HepG2 (cell line): ENCODE measurements at regions not wholly inside any gene's neighbourhood (a gene's known extent, or its start where the extent isn't known, plus 50 kb on each side); places are given as distances from the start of the nearest gene placed in this dataset.

Experiments used
- ATAC-seq: fragments of 200-7000 bp; cut with Tn5 transposase; 3 replicates; pipeline ENCODE4 v1.9.1; 2020; ENCODE audit warnings: mild to moderate bottlenecking, moderate library complexity
- BruUV-seq: library from RNA; stranded (reverse); fragments of 400-500 nt; replicated peaks from 2 replicates; lab custom pipeline; 2021; lab: Mats Ljungman, UMichigan
- CTCF ChIA-PET: fragments of 300-600 bp; formaldehyde crosslinking; extraction: SDS; loops from one replicate; lab custom pipeline; 2021; ENCODE audit warnings: low total read pairs, inconsistent platforms, low intra/inter-chr PET ratio; lab: Yijun Ruan, JAX
- POLR2A ChIA-PET: fragments of 350-600 bp; sonication (Branson Sonifier 250); formaldehyde crosslinking; loops from one replicate; lab custom pipeline; 2020; ENCODE audit warnings: antibody characterized with exemption, inconsistent platforms; lab: Yijun Ruan, JAX
- DNase-seq: peaks from one replicate; pipeline ENCODE4 v3.0.0-alpha.2; 2015; ENCODE audit warnings: low spot score
- FAIRE-seq: peaks from 3 replicates; lab custom pipeline; 2011; peaks lifted over from hg19 to GRCh38; lab: Jason Lieb, UNC
- H2AFZ ChIP-seq: one replicate; pipeline ENCODE4 v1.6.1; 2011; ENCODE audit warnings: low read length, inconsistent platforms
- H3K27ac ChIP-seq: fragments of 300-600 bp; 3 replicates; pipeline ENCODE4 v1.8.0; 2011; ENCODE audit warnings: mixed run types, mild to moderate bottlenecking, mixed read lengths, low read length, inconsistent platforms; ENCODE audit not compliant: insufficient read depth; ENCODE audit errors: extremely low read length
- H3K27me3 ChIP-seq, 2 experiments: fragments of 200-600 bp in 1 of 2; 2 replicates in 1 of 2; 3 replicates in 1 of 2; pipeline versions ENCODE4 v1.6.0 to v1.8.0; 2011; ENCODE audit warnings: low read length in 2 of 2, mild to moderate bottlenecking in 2 of 2, moderate library complexity in 2 of 2, inconsistent platforms in 1 of 2; ENCODE audit not compliant: insufficient read depth in 2 of 2, control insufficient read depth in 1 of 2
- H3K36me3 ChIP-seq, 2 experiments: fragments of 200-600 bp in 1 of 2; replicated peaks in 1 of 2; 2 replicates in 1 of 2; 3 replicates in 1 of 2; pipeline versions ENCODE4 v1.5.1 to v1.8.0; 2011; ENCODE audit warnings: low read length in 2 of 2, inconsistent platforms in 1 of 2; ENCODE audit not compliant: insufficient read depth in 2 of 2, control insufficient read depth in 1 of 2
- H3K4me1 ChIP-seq: 2 replicates; pipeline ENCODE4 v1.5.1; 2012; ENCODE audit warnings: low read length, inconsistent platforms; ENCODE audit not compliant: insufficient read depth
- H3K4me2 ChIP-seq: 2 replicates; pipeline ENCODE4 v1.6.0; 2011; ENCODE audit warnings: low read depth, low read length, inconsistent platforms
- H3K4me3 ChIP-seq, 3 experiments: fragments of 200-600 bp in 1 of 3; sonication (generic), shearing (Covaris generic) in 1 of 3; replicated peaks in 1 of 3; 2 replicates each; pipeline ENCODE4 v1.5.1; 2011 to 2016; ENCODE audit warnings: low read length in 3 of 3, inconsistent platforms in 2 of 3, low read depth in 2 of 3, mild to moderate bottlenecking in 2 of 3, control low read depth in 1 of 3, mixed read lengths in 1 of 3; ENCODE audit not compliant: insufficient read depth in 1 of 3
- H3K79me2 ChIP-seq: one replicate; pipeline ENCODE4 v1.6.1; 2011; ENCODE audit warnings: low read length, inconsistent platforms; ENCODE audit not compliant: insufficient read depth
- H3K9ac ChIP-seq: 2 replicates; pipeline ENCODE4 v1.6.0; 2011; ENCODE audit warnings: mild to moderate bottlenecking, low read depth, low read length, inconsistent platforms; ENCODE audit not compliant: insufficient read depth
- H3K9me3 ChIP-seq: 2 replicates; pipeline ENCODE4 v1.5.1; 2012; ENCODE audit warnings: mild to moderate bottlenecking, low read length
- H4K20me1 ChIP-seq: 2 replicates; pipeline ENCODE4 v1.6.0; 2011; ENCODE audit warnings: inconsistent platforms, mild to moderate bottlenecking, low read length, moderate library complexity; ENCODE audit not compliant: insufficient read depth
- BRCA1 ChIP-seq: sonication (generic); formaldehyde crosslinking; IDR thresholded peaks from 2 replicates; pipeline ENCODE4 v1.4.0; 2020; ENCODE audit warnings: missing genetic modification reagents
- ELF1 ChIP-seq: sonication (generic); formaldehyde crosslinking; IDR thresholded peaks from 2 replicates; pipeline ENCODE4 v1.4.0; 2020; ENCODE audit warnings: missing genetic modification reagents
- EP300 ChIP-seq, 3 experiments: sonication (generic) in 1 of 3; formaldehyde crosslinking in 1 of 3; IDR thresholded peaks; 2 replicates each; pipeline versions ENCODE4 v1.5.1 to v1.6.1; 2011 to 2020; ENCODE audit warnings: low read depth in 2 of 3, low read length in 2 of 3, borderline replicate concordance in 1 of 3, improper control_type of control experiment in 1 of 3, mild to moderate bottlenecking in 1 of 3, missing genetic modification reagents in 1 of 3, moderate library complexity in 1 of 3
- NBN ChIP-seq: fragments of 450-650 bp; conservative IDR thresholded peaks from 2 replicates; pipeline ENCODE4 v1.6.1; 2017
- NFKBIZ ChIP-seq: IDR thresholded peaks from 2 replicates; pipeline ENCODE4 v1.6.1; 2018; ENCODE audit warnings: missing genetic modification reagents, missing compliant biosample characterization
- PHF21A ChIP-seq: sonication (generic); formaldehyde crosslinking; IDR thresholded peaks from 2 replicates; pipeline ENCODE4 v1.5.0; 2020; ENCODE audit warnings: mild to moderate bottlenecking, missing genetic modification reagents
- POLR2A ChIP-seq, 2 experiments: IDR thresholded peaks; 2 replicates each; pipeline ENCODE4 v1.6.1; 2011; ENCODE audit warnings: low read depth in 2 of 2, low read length in 2 of 2, mild to moderate bottlenecking in 1 of 2, moderate library complexity in 1 of 2; ENCODE audit not compliant: insufficient read depth in 1 of 2
- SMARCE1 ChIP-seq: fragments of 450-650 bp; IDR thresholded peaks from 2 replicates; pipeline ENCODE4 v1.6.1; 2017; ENCODE audit warnings: borderline replicate concordance
- SNAPC2 ChIP-seq: sonication (generic); formaldehyde crosslinking; IDR thresholded peaks from 2 replicates; pipeline ENCODE4 v1.8.1; 2022; ENCODE audit warnings: mild to moderate bottlenecking, missing genetic modification reagents
- TAF1 ChIP-seq: sonication (generic); formaldehyde crosslinking; IDR thresholded peaks from 2 replicates; pipeline ENCODE4 v1.4.0; 2020; ENCODE audit warnings: missing genetic modification reagents
- ZNF362 ChIP-seq: sonication (generic); formaldehyde crosslinking; IDR thresholded peaks from 2 replicates; pipeline ENCODE4 v1.4.0; 2020; ENCODE audit warnings: missing genetic modification reagents, mild to moderate bottlenecking, borderline replicate concordance
- ZNF556 ChIP-seq: sonication (generic); formaldehyde crosslinking; IDR thresholded peaks from 2 replicates; pipeline ENCODE4 v1.4.0; 2020; ENCODE audit warnings: mild to moderate bottlenecking, missing genetic modification reagents, borderline replicate concordance
- ZNF567 ChIP-seq: sonication (generic); formaldehyde crosslinking; IDR thresholded peaks from 2 replicates; pipeline ENCODE4 v1.8.1; 2023; ENCODE audit warnings: mild to moderate bottlenecking, missing genetic modification reagents, borderline replicate concordance
- ZNF619 ChIP-seq: sonication (generic); formaldehyde crosslinking; IDR thresholded peaks from 2 replicates; pipeline ENCODE4 v1.4.0; 2020; ENCODE audit warnings: mild to moderate bottlenecking, missing genetic modification reagents
- ZNF775 ChIP-seq: sonication (generic); formaldehyde crosslinking; IDR thresholded peaks from 2 replicates; pipeline ENCODE4 v1.4.0; 2020; ENCODE audit warnings: missing genetic modification reagents, mild to moderate bottlenecking, moderate library complexity, borderline replicate concordance
- ZNF780A ChIP-seq: sonication (generic); formaldehyde crosslinking; IDR thresholded peaks from 2 replicates; pipeline ENCODE4 v1.8.0; 2022; ENCODE audit warnings: mild to moderate bottlenecking, missing genetic modification reagents, moderate library complexity
- ZNF839 ChIP-seq: sonication (generic); formaldehyde crosslinking; IDR thresholded peaks from 2 replicates; pipeline ENCODE4 v1.4.0; 2020; ENCODE audit warnings: missing genetic modification reagents, mild to moderate bottlenecking, borderline replicate concordance
- WGBS: methylation state at CpG from one replicate; pipeline ENCODE4 v1.1.6; 2017; ENCODE audit warnings: low lambda C conversion rate; 5-methylcytosine and 5-hydroxymethylcytosine counted together
- in situ Hi-C: cut with HindIII; loops from 2 replicates; pipeline ENCODE4 v1.10.0; 2017; ENCODE audit warnings: low pct_unique_long_range_greater_than_20kb; ENCODE audit not compliant: extremely low pct_ligation_motif_present
- intact Hi-C: fragments of 100-400 bp; cut with micrococcal nuclease; formaldehyde crosslinking; loops from one replicate; pipeline ENCODE4 v1.10.0; 2022; ENCODE audit not compliant: unreplicated experiment
- TF ChIP-seq, protein P1 (sequence below): sonication (generic); formaldehyde crosslinking; IDR thresholded peaks from 2 replicates; pipeline ENCODE4 v1.4.0; 2020; ENCODE audit warnings: mild to moderate bottlenecking, missing genetic modification reagents
- TF ChIP-seq, protein P2 (sequence below): sonication (generic); formaldehyde crosslinking; IDR thresholded peaks from 2 replicates; pipeline ENCODE4 v1.4.0; 2020; ENCODE audit warnings: missing genetic modification reagents, borderline replicate concordance

GRCh38 chrX:9234315-9234714 lies 200.4 kb upstream of the FAM9B start:
- Histone ChIP-seq H3K9me3 (no peaks in the 10 kb centered on the region), H3K4me3 (no peak overlapping the region), H2AFZ (no peak overlapping the region), H3K36me3 (no peaks in the 10 kb centered on the region), H3K27ac (no peak overlapping the region), H3K4me2 (no peak overlapping the region), H4K20me1 (no peaks in the 10 kb centered on the region), H3K4me1 (no peaks in the 10 kb centered on the region), H3K9ac (no peak overlapping the region), H3K27me3 (no peaks in the 10 kb centered on the region), H3K79me2 (no peaks in the 10 kb centered on the region)
- ChIA-PET POLR2A (no interaction called here), CTCF (no interaction called here)
- TF ChIP-seq ZNF362, result no peak
- TF ChIP-seq ZNF556 (CRISPR knock-in tag), result no peak
- TF ChIP-seq, protein P1, sequence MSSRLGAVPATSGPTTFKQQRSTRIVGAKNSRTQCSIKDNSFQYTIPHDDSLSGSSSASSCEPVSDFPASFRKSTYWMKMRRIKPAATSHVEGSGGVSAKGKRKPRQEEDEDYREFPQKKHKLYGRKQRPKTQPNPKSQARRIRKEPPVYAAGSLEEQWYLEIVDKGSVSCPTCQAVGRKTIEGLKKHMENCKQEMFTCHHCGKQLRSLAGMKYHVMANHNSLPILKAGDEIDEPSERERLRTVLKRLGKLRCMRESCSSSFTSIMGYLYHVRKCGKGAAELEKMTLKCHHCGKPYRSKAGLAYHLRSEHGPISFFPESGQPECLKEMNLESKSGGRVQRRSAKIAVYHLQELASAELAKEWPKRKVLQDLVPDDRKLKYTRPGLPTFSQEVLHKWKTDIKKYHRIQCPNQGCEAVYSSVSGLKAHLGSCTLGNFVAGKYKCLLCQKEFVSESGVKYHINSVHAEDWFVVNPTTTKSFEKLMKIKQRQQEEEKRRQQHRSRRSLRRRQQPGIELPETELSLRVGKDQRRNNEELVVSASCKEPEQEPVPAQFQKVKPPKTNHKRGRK, result no peak
- no peak for TF ChIP-seq SNAPC2
- no peak for TF ChIP-seq BRCA1 (CRISPR knock-in tag)
- TF ChIP-seq ZNF780A (CRISPR knock-in tag), result no peak
- TF ChIP-seq, protein P2, sequence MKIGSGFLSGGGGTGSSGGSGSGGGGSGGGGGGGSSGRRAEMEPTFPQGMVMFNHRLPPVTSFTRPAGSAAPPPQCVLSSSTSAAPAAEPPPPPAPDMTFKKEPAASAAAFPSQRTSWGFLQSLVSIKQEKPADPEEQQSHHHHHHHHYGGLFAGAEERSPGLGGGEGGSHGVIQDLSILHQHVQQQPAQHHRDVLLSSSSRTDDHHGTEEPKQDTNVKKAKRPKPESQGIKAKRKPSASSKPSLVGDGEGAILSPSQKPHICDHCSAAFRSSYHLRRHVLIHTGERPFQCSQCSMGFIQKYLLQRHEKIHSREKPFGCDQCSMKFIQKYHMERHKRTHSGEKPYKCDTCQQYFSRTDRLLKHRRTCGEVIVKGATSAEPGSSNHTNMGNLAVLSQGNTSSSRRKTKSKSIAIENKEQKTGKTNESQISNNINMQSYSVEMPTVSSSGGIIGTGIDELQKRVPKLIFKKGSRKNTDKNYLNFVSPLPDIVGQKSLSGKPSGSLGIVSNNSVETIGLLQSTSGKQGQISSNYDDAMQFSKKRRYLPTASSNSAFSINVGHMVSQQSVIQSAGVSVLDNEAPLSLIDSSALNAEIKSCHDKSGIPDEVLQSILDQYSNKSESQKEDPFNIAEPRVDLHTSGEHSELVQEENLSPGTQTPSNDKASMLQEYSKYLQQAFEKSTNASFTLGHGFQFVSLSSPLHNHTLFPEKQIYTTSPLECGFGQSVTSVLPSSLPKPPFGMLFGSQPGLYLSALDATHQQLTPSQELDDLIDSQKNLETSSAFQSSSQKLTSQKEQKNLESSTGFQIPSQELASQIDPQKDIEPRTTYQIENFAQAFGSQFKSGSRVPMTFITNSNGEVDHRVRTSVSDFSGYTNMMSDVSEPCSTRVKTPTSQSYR (CRISPR knock-in tag), result no peak
- no peak for TF ChIP-seq ELF1
- no peak for TF ChIP-seq ZNF839
- no peak for TF ChIP-seq ZNF619
- TF ChIP-seq ZNF567 (CRISPR knock-in tag), result no peak
- no peak for TF ChIP-seq TAF1 (CRISPR knock-in tag)
- no peak for TF ChIP-seq POLR2A (IDR thresholded peaks at IDR 0.05; ENCODE audit: insufficient read depth in 1 of 2, low read depth in 2 of 2, low read length in 2 of 2)
- TF ChIP-seq EP300 (IDR thresholded peaks at IDR 0.05; ENCODE audit: low read depth in 2 of 2, low read length in 2 of 2), result no peak
- no peak for TF ChIP-seq EP300 (CRISPR knock-in tag; IDR thresholded peaks at IDR 0.05; ENCODE audit: borderline replicate concordance)
- no peak for TF ChIP-seq NBN
- TF ChIP-seq NFKBIZ (CRISPR knock-in tag), result no peak
- TF ChIP-seq ZNF775 (CRISPR knock-in tag), result no peak
- no peak for TF ChIP-seq SMARCE1
- TF ChIP-seq PHF21A, result no peak
- no peak for ATAC-seq
- no TSS peak for BruUV-seq
- in situ Hi-C loops (no loop called here), intact Hi-C loops (no loop called here)
- FAIRE-seq, result no peak
- 56% methylated on average over 3 of the region's 3 CpGs for WGBS
- DNase-seq, result no peak
